Glutamatergic neuron (in vitro differentiated cells): ENCODE measurements at regions not wholly inside any gene's neighbourhood (a gene's known extent, or its start where the extent isn't known, plus 50 kb on each side); places are given as distances from the start of the nearest gene placed in this dataset.
"Not testable (repeated sequence)": the region's sequence is repeated elsewhere in the genome, so short reads cannot be mapped to it uniquely, and the experiment has no call there.

ENCODE experiments used
- DNase-seq: peaks from one replicate; pipeline ENCODE4 v3.0.0; 2022
- H3K27ac Mint-ChIP-seq: one replicate; pipeline ENCODE4 v1.8.0; 2020; ENCODE audit warnings: mild to moderate bottlenecking, mixed read lengths, inconsistent platforms; ENCODE audit not compliant: unreplicated experiment
- H3K27me3 Mint-ChIP-seq: one replicate; pipeline ENCODE4 v1.8.0; 2020; ENCODE audit warnings: mild to moderate bottlenecking, moderate library complexity, mixed read lengths, inconsistent platforms; ENCODE audit not compliant: unreplicated experiment
- H3K36me3 Mint-ChIP-seq: one replicate; pipeline ENCODE4 v1.8.0; 2020; ENCODE audit warnings: mild to moderate bottlenecking, mixed read lengths, inconsistent platforms; ENCODE audit not compliant: unreplicated experiment
- H3K4me1 Mint-ChIP-seq: one replicate; pipeline ENCODE4 v1.8.0; 2020; ENCODE audit warnings: mild to moderate bottlenecking, low read depth, mixed read lengths, inconsistent platforms; ENCODE audit not compliant: unreplicated experiment
- H3K4me3 Mint-ChIP-seq: one replicate; pipeline ENCODE4 v1.8.0; 2020; ENCODE audit warnings: mild to moderate bottlenecking, mixed read lengths, inconsistent platforms; ENCODE audit not compliant: unreplicated experiment
- H3K9me3 Mint-ChIP-seq: one replicate; pipeline ENCODE4 v1.8.0; 2020; ENCODE audit warnings: mild to moderate bottlenecking, moderate library complexity, mixed read lengths, inconsistent platforms; ENCODE audit not compliant: unreplicated experiment
- TF ChIP-seq, protein P1 (sequence below): fragments of 200-600 bp; sonication (generic); IDR thresholded peaks from one replicate; pipeline ENCODE4 v1.5.0; 2021; ENCODE audit not compliant: partially characterized antibody, unreplicated experiment

- no peak for DNase-seq
- Mint-ChIP-seq H3K9me3 (peaks cover 5% of the 10 kb centered on the region), H3K36me3 (no peaks in the 10 kb centered on the region), H3K27ac (no peak overlapping the region), H3K4me1 (no peaks in the 10 kb centered on the region), H3K27me3 (no peaks in the 10 kb centered on the region), H3K4me3 (no peak overlapping the region)
- TF ChIP-seq, protein P1, sequence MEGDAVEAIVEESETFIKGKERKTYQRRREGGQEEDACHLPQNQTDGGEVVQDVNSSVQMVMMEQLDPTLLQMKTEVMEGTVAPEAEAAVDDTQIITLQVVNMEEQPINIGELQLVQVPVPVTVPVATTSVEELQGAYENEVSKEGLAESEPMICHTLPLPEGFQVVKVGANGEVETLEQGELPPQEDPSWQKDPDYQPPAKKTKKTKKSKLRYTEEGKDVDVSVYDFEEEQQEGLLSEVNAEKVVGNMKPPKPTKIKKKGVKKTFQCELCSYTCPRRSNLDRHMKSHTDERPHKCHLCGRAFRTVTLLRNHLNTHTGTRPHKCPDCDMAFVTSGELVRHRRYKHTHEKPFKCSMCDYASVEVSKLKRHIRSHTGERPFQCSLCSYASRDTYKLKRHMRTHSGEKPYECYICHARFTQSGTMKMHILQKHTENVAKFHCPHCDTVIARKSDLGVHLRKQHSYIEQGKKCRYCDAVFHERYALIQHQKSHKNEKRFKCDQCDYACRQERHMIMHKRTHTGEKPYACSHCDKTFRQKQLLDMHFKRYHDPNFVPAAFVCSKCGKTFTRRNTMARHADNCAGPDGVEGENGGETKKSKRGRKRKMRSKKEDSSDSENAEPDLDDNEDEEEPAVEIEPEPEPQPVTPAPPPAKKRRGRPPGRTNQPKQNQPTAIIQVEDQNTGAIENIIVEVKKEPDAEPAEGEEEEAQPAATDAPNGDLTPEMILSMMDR, result no peak
Observed at GRCh38 chr12:47473091-47473490, 232.7 kb downstream of the RPAP3 start.

DNA sequence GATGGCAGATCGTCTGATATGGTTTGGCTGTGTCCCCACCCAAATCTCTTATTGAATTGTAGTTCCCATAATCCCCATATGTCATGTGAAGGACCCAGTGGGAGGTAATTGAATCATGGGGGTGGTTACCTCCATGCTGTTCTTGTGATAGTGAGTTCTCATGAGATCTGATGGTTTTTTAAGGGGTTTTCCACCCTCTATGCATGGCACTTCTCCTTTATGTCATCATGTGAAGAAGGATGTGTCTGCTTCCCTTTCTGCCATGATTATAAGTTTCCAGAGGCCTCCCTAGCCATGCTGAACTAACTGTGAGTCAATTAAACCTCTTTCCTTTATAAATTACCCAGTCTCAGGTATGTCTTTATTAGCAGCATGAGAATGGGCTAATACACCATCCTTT is 235.5 kb downstream of the RPAP3 start:
- H3K4me3 Mint-ChIP-seq, H3K4me1 Mint-ChIP-seq, DNase-seq: not testable (repeated sequence)

DNA sequence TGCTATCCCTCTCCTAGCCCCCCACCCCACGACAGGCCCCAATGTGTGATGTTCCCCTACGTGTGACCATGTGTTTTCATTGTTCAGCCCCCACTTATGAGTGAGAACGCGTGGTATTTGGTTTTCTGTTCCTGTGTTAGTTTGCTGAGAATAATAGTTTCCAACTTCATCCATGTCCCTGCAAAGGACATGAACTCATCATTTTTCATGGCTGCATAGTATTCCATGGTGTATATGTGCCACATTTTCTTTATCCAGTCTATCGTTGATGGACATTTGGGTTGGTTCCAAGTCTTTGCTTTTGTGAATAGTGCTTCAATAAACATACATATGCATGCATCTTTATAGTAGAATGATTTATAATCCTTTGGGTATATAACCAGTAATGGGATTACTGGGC is 241.9 kb downstream of the RPAP3 start:
- not testable (repeated sequence) for H3K4me1 Mint-ChIP-seq, H3K27ac Mint-ChIP-seq, DNase-seq, H3K27me3 Mint-ChIP-seq, H3K9me3 Mint-ChIP-seq, H3K4me3 Mint-ChIP-seq, H3K36me3 Mint-ChIP-seq

More for the DNA sequence above, 235.5 kb downstream of the RPAP3 start:
- not testable (repeated sequence) for H3K27ac Mint-ChIP-seq, H3K27me3 Mint-ChIP-seq, H3K36me3 Mint-ChIP-seq, H3K9me3 Mint-ChIP-seq

- TF ChIP-seq, protein P1, result no peak
- H3K36me3 Mint-ChIP-seq, result no peaks in the 10 kb centered on the region
- DNase-seq, result no peak
- H3K4me1 Mint-ChIP-seq, result no peaks in the 10 kb centered on the region
- no peaks in the 10 kb centered on the region for H3K27me3 Mint-ChIP-seq
- no peaks in the 10 kb centered on the region for H3K9me3 Mint-ChIP-seq
- no peak overlapping the region for H3K4me3 Mint-ChIP-seq
- H3K27ac Mint-ChIP-seq, result no peak overlapping the region
Observed at GRCh38 chr12:47458279-47458678, 247.6 kb downstream of the RPAP3 start.

DNA sequence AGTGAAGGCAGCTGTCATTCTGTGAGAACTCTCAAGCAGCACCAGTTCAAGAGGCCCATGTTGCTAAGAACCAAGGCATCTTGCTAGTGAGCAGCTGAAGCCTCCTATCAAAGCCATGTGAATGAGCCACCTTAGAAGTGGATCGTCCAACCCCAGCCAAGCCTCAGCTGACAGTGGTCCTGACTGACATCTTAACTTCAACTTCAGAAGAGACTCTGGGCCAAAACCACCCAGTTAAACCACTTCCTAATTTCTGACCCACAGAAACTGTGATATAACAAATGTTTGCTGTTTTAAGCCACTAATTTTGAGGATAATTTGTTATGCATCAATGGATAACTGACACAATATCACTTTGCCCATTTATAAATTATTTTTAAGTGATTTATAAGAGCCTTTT is 256.0 kb downstream of the RPAP3 start:
- H3K27me3 Mint-ChIP-seq, result no peaks in the 10 kb centered on the region
- no peak overlapping the region for H3K27ac Mint-ChIP-seq
- no peaks in the 10 kb centered on the region for H3K4me1 Mint-ChIP-seq
- TF ChIP-seq, protein P1, result no peak
- no peak for DNase-seq
- H3K9me3 Mint-ChIP-seq, result no peaks in the 10 kb centered on the region
- peaks cover under 1% of the 10 kb centered on the region for H3K36me3 Mint-ChIP-seq
- no peak overlapping the region for H3K4me3 Mint-ChIP-seq

- Mint-ChIP-seq H3K27ac (no peak overlapping the region), H3K4me1 (no peaks in the 10 kb centered on the region), H3K9me3 (no peaks in the 10 kb centered on the region), H3K36me3 (peaks cover 15% of the 10 kb centered on the region), H3K27me3 (no peaks in the 10 kb centered on the region), H3K4me3 (no peak overlapping the region)
- TF ChIP-seq, protein P1, result no peak
- no peak for DNase-seq
Observed at GRCh38 chr12:47442310-47442709, 263.5 kb downstream of the RPAP3 start.
